ENCODE measurements at regions not wholly inside any gene's neighbourhood (a gene's known extent, or its start where the extent isn't known, plus 50 kb on each side); places are given as distances from the start of the nearest gene placed in this dataset.

GRCh38 chr10:44804661-44805060 lies 106.5 kb upstream of the TMEM72 start:
- no peak for DNase-seq (ENCODE audit: low spot score)
- no peak for TF ChIP-seq CTCF (IDR thresholded peaks at IDR 0.05; ENCODE audit: extremely low read depth, missing control alignments)

GRCh38 chr10:44805466-44806210 lies 105.5 kb upstream of the TMEM72 start:
- TF ChIP-seq CTCF (IDR thresholded peaks at IDR 0.05; ENCODE audit: extremely low read depth, missing control alignments): no peak

GRCh38 chr10:44806950-44807349 lies 104.2 kb upstream of the TMEM72 start:
- no peak for TF ChIP-seq CTCF (IDR thresholded peaks at IDR 0.05; ENCODE audit: extremely low read depth, missing control alignments)
- DNase-seq (ENCODE audit: low spot score): no peak

More at GRCh38 chr10:44805466-44806210, 105.5 kb upstream of the TMEM72 start:
- no peak for DNase-seq (ENCODE audit: low spot score)

GRCh38 chr10:44807451-44807850 lies 103.7 kb upstream of the TMEM72 start:
- DNase-seq (ENCODE audit: low spot score): no peak
- TF ChIP-seq CTCF (IDR thresholded peaks at IDR 0.05; ENCODE audit: extremely low read depth, missing control alignments): no peak

- DNase-seq (ENCODE audit: low spot score): no peak
- TF ChIP-seq CTCF (IDR thresholded peaks at IDR 0.05; ENCODE audit: extremely low read depth, missing control alignments): no peak
Measured at GRCh38 chr10:44809647-44810046, 101.5 kb upstream of the TMEM72 start.

GRCh38 chr10:44811072-44811471 lies 100.1 kb upstream of the TMEM72 start:
- TF ChIP-seq CTCF (IDR thresholded peaks at IDR 0.05; ENCODE audit: extremely low read depth, missing control alignments): no peak

GRCh38 chr10:44813201-44813600 lies 97.9 kb upstream of the TMEM72 start:
- TF ChIP-seq CTCF (IDR thresholded peaks at IDR 0.05; ENCODE audit: extremely low read depth, missing control alignments): no peak
- no peak for DNase-seq (ENCODE audit: low spot score)

More at GRCh38 chr10:44811072-44811471, 100.1 kb upstream of the TMEM72 start:
- no peak for DNase-seq (ENCODE audit: low spot score)
